ENCODE measurements at regions not wholly inside any gene's neighbourhood (a gene's known extent, or its start where the extent isn't known, plus 50 kb on each side); places are given as distances from the start of the nearest gene placed in this dataset.

GRCh38 chr2:7919510-7919909 is 762.3 kb upstream of the ID2 start:
- TF ChIP-seq CTCF (conservative IDR thresholded peaks at IDR 0.05; ENCODE audit: low read depth, low read length) = no peak
- no peak for TF ChIP-seq EZH2 (IDR thresholded peaks at IDR 0.05; ENCODE audit: borderline replicate concordance, low read depth, low read length, poor library complexity, severe bottlenecking)
